Fibroblast of lung (primary cell): ENCODE measurements at regions not wholly inside any gene's neighbourhood (a gene's known extent, or its start where the extent isn't known, plus 50 kb on each side); places are given as distances from the start of the nearest gene placed in this dataset.

Experiments
- CTCF ChIP-seq, 2 donors: IDR thresholded peaks in 1 of 2; conservative IDR thresholded peaks in 1 of 2; 1 replicate in 1 of 2; 2 replicates in 1 of 2; pipeline ENCODE4 v1.5.1; 2011 to 2012; ENCODE audit warnings: low read length in 2 of 2, control low read depth in 1 of 2, inconsistent platforms in 1 of 2, low read depth in 1 of 2, mild to moderate bottlenecking in 1 of 2
- EZH2 ChIP-seq: IDR thresholded peaks from 2 replicates; pipeline ENCODE4 v1.5.1; 2012; ENCODE audit warnings: low read length, control low read depth, mild to moderate bottlenecking; ENCODE audit errors: missing control alignments

GRCh38 chr11:33633251-33634003 is 67.2 kb downstream of the C11orf91 start:
- TF ChIP-seq CTCF (conservative IDR thresholded peaks at IDR 0.05 in 1 of 2, IDR thresholded peaks at IDR 0.05 in 1 of 2; ENCODE audit: low read depth in 1 of 2, low read length in 2 of 2), result no peak
- TF ChIP-seq EZH2, result no peak
